Activated CD4-positive, alpha-beta T cell treated with anti-CD3 and anti-CD28 coated beads, Interleukin-2, amount 50 U/mL, for 48 hours (primary cell): ENCODE measurements at regions not wholly inside any gene's neighbourhood (a gene's known extent, or its start where the extent isn't known, plus 50 kb on each side); places are given as distances from the start of the nearest gene placed in this dataset.
"Not testable (repeated sequence)": the region's sequence is repeated elsewhere in the genome, so short reads cannot be mapped to it uniquely, and the experiment has no call there.

Experiments used
- DNase-seq, 2 experiments: peaks; one replicate each; pipeline ENCODE4 v3.0.0-alpha.2; 2020

DNA sequence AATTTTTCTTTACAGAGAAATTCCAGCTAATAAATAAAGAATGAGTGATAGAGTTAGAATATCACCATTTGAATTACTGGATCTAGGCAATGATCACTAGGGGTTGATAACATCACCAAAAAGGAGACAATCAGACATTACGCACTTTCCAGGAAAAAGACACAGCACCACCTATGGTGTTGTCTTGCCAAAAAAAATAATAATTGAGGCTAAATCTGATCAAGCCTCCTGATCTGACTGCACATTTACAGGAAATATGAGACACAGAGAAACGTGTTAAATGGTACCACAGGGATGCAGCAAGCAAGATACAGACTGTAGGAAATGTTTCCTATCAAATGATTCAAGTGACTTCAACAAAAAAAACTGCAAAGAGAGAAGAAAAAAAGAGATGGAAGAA lies 92.8 kb downstream of the EOMES start:
- DNase-seq = no peak

DNA sequence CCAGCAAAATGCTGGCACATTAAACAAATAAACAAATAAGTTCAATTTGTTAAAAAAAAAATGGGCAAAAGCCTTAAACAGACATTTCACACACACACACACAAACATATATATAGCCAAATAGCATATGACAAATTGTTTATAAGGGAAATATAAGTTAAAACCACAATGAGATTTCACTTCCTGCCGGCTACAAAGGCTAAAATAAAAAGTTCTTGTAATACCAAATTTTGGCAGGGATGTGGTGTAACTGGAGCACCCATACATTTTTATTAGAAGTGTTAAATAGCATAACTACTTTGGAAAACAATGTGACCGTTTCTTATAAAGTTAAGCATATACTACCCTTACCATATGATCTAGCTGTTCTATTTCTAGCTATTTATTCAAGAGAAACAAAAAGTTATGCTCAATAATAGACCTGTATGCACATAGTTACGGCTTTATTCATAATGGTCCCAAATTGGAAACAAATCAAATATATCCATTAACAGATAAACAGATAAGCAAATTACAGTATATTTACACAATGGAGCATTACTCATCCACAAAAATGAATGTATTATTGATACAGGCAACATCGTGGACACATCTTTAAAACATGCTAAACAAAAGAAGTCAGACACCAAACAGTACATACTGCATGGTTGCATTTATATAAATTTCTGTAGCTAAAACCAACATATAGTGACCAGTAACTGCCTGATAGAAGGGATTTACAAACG lies 93.9 kb downstream of the EOMES start:
- no peak for DNase-seq

DNA sequence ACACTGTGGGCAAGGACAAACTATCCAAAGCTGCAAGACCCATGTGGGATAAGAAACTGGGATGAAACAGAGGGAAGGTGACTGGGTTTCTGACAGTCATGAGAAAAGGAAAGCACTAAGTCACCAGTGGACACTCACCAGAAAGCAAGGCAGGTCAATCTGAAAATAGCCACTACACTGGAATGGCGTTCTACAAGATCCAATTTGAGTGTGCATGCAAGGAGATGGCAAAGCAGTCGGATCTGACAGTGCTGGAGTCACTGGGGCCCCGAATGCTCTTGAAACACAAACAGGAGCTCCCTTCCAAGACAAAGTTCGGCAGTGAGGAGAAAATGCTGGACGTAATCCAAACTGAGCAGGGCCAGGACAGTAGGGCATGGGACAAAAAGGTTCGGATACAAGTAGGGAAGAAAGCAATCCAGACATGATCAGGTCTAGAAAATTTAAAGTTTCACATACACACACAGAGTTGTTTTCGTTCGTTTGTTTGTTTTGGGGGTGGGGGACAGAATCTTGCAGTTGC lies 95.5 kb downstream of the EOMES start:
- DNase-seq = no peak

DNA sequence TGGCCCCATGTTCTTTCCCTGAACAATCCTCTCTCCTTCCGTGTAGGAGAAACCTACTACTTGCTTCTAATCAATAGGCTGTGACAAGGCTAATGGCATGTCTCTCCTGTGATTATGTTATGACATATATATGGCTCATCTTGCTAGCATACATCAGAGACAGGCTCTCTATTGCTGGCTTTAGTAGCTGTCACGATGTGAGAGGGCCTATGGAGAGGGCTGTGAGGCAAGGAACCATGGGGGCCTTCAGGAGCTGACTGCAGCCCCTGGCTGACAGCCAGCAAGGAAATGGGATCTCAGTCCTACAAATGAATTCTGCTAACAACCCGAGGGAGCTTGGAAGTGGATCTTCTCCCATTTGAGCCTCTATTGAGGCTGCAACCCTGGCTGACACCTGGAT lies 96.3 kb downstream of the EOMES start:
- DNase-seq = no peak

DNA sequence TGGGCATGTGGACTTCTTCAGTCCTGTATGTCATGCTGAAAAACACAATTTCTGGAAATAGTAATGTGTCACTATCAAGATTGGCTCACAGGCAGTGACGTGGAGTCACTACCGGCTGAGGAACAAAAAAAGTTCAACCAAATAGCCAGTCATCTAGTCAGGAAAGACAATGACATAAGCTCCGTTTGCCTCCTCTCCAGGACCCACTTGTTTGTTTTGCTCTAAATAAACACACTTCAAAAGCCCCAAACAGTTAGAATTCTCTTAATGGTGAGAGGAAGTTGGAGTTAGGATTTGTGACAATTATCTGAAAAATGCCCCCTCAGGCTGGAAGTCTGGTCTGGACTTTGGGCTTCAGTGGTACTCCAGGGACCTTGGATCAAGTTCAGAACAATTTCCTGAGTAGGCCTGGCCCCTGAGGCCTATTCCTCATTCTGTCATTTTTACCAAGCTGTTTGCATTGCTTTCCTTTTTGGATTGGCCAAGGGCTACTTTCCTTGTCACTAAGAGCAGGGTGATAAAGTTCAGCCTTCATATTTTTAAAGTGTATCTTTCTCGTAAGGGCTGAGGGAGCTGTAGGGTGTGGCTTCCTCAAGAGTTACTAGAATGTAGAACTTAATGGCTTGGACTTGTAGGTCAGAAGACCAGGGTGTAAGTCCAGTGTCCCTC lies 98.9 kb downstream of the EOMES start:
- DNase-seq = no peak

DNA sequence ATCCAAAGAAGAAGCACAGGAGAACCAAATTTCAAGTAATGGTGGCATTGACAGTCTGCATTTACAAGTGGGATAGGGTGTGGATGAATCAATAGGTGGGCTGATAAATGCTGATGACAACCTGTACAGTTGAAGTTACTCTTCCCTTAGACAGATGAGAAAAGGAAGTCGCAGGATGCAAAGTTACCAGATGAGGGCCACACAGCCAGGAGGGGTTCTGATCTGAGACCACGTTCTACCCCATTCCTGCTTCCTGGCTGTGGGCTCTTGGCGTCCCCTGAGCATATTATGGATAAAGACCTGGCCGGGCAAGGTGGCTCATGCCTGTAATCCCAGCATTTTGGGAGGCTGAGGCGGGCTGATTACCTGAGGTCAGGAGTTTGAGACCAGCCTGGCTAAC lies 104.6 kb downstream of the EOMES start:
- no peak for DNase-seq

DNA sequence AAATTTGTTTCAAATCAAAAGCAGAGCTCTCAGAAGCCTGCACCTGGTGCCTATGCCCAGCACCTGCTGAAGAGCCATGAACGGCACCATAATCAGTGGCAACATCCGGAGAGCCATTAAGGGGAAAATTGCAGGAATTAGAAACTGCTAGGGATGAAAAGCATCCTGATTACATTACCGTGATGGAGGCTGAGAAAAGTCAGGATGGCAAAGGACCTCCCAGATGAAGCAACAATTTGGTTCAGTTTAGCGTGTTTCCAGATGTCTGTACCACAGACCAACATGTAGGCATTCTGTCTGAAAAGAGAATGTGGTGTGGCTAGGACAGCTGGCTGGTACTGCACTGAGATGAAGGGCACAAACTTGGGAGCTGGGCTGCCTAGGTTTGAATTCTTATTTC lies 106.1 kb downstream of the EOMES start:
- DNase-seq = no peak

DNA sequence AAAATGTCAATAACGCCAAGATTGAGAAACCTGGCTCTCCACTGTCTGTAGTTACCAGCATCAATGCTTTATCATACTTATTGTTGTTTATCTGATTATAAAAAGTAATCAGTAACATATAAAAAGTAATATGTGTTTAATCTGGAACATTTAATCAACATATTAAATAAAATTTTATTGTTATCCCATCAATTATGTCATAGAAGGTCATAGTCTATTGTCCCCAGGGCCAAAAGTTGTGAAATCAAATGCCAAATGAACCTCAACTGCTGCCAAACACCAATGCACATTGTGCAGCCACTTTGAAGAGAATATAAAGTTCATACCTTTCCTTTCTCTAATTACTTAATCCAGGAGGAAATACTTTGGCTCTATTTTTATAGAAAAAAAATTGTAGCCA lies 106.6 kb downstream of the EOMES start:
- DNase-seq = no peak

DNA sequence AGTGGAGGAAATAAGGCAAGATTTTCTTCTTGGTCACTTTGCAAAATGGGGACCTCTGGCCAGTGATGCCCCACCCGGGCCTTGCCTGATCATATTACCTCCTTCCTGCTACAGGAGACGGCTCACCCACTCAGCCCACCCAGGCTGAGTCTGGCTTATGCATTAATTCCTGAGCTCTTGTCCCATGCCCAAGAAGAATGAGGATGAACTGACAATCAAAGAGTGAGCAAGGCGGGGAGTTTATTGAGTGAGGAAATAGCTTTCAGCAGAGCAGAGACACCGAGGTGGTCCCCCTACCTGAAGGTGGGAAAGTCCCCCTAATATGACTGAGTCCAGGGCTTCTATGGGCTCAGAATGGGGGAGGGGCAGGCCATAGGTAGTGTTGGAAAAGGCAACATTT lies 107.5 kb downstream of the EOMES start:
- no peak for DNase-seq

DNA sequence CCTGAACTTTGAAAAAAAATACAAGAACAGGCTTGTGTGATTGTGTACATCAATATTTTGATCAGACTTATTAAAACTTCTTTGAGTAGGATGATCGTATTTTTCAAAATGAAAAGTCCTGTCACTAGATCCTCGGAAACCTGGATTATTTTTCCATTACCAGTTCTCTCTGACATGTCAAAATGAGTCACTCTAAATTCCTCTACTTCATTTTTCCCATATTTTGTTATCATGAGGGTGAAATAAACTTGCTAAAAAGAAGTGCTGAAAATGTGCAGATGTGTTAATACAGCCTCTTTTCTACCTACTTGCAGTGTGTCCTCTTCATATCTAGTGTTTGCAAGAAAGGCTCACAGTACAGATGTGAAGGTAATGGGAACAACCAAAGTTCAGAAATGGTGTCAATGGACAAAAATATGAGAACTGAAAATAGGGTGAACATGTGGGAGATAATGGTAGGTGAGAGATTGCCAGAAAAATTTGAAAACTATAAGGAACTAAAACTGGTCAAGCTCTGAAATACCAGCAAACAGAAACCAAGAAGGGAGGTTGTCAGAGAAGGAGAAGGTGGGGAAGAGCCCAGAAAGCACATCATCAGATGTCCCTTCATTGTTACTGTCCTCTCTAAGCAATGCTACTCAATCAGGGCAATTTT lies 108.2 kb downstream of the EOMES start:
- DNase-seq = no peak

DNA sequence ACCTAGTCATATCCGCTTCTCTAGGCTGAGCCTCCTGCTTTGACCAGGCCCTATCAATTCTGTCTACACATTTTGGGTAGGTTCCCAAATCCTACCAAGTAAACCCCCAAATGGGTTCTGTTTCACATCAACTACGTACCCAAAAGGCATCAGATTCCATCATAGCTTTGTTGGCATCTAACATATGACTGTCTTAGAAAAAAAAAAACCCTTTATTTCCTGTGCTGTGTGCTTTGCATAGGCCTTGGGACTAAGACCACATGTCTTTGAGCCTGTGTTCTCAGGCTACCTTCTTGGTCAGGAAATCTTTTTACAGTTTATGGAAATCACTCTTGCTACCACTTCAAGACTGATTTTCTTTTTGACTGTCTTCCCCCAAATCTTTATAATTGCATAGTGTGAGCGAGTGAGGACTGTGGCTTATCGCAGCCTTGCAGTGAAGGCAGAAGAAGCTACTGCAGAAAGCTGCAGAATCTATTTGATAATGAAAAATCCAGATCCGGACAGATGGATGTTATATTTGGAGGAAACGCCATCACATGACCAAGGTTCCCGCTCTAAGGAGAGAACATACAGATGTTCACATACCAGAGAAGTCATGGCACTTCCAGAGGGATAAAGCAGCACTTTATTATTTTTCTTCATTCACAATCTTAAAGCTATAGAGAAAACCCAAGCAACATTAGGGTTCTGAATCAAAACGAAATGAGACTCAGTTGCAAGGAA lies 111.2 kb downstream of the EOMES start:
- DNase-seq = no peak

DNA sequence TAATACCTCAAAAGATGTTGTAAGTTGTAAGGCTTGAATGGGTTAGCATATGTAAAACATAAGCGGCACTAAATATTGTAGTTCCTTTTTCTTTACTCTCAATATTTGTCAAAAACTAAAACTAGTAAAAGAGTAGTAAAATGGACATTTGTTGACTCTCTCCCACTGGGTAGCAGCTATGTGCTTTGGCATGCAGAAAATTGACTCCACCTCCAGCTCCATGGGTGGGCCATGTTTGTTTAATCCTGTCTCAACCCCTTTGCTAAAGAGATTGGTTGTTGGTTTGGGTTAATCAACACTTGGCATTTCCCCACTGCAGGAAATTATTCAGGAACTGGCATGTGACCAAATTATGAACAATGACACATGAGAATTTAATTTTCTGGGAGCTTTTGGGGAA lies 114.8 kb downstream of the EOMES start:
- no peak for DNase-seq

DNA sequence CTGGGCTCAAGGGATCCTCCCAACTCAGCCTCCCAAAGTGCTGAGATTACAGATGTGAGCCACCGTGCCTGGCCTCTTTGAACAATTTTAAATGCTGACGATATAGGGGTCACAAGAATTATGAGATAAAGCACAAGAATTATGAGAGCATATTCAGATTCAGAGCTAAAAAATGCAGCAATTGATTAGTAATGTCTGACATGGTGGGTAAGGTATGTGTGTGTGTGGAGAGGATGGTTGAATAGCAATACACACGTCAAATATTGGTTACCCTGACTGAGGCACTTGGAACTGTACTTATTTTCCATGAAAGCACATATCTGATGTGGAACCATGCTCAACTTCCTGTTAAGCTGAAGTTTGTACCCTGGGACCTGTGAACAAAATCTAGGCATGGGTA lies 115.6 kb downstream of the EOMES start:
- DNase-seq = no peak

DNA sequence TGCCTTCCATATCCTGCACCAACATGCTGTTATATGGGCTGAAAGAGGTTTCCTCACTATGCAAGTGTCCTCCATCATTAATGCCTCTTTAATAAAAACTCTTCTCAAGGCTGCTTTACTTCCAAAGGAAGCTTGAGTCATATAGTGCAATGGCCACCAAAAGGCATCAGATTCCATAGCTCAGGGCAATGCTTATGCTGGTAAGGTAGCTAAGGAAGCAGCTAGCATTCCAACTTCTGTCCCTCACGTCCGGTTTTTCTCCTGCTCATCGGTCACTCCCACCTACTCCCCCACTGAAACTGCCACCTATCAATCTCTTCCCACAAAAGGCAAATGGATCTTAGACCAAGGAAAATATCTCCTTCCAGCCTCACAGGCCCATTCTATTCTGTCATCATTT lies 117.1 kb upstream of the SLC4A7 start:
- DNase-seq = not testable (repeated sequence)

DNA sequence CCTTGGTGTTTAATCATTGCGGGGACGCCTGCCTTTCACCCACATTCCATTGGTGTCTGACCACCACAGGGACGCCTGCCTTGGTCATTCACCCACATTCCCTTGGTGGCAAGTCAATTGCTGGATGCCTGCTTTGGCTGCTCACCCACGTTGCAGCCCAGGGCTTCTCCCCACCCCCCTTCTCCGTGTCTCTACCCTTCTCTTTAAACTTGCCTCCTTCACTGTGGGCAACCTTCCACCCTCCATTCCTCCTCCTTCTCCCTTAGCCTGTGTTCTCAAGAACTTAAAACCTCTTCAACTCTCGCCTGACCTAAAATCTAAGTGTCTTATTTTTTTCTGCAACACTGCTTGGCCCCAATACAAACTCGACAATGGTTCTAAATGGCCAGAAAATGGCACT lies 115.6 kb upstream of the SLC4A7 start:
- DNase-seq = not testable (repeated sequence)

DNA sequence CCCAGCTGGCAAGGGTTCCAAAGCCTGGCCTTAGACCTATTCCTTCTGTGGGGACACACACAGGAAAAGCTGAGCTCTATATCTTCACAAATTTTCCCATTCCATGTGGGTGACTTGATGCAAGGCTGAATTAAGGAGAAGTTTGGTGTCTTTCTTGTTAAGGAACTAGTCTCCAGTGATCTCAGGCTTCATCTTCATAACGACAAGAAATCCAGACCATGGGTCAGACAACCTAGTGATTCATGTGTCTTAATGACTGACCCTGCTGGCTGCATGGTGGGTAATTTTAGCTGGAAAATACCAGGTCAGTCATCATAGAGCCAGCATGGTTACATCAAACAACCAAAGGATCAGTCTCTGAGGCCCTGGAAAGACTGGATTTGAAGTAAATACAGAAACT lies 112.7 kb upstream of the SLC4A7 start:
- no peak for DNase-seq

DNA sequence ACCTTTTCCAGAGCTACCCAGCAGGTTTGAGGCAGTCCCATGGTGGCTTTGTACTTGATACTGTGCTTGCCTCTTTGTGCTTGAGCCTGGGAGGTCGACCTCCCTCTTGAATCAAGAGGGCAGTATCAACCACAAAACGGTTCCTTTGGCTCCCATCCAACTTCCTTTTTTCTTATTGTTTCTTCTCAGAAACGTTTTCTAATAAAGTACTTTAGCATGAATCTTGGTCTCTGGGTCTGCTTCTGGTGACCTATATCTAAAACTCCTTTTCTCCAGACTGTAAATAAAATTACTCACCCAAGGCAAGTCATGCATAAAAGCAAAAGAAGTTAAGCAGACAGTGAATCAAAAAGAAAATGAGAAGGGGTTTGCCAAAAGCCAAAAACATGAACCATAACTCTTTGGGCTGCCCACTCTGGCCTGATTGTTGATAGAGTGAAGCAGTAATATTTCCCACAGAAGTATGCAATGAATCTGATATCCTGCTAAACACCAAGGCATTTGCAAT lies 112.2 kb upstream of the SLC4A7 start:
- peak; percentile 6 to 27 for DNase-seq

DNA sequence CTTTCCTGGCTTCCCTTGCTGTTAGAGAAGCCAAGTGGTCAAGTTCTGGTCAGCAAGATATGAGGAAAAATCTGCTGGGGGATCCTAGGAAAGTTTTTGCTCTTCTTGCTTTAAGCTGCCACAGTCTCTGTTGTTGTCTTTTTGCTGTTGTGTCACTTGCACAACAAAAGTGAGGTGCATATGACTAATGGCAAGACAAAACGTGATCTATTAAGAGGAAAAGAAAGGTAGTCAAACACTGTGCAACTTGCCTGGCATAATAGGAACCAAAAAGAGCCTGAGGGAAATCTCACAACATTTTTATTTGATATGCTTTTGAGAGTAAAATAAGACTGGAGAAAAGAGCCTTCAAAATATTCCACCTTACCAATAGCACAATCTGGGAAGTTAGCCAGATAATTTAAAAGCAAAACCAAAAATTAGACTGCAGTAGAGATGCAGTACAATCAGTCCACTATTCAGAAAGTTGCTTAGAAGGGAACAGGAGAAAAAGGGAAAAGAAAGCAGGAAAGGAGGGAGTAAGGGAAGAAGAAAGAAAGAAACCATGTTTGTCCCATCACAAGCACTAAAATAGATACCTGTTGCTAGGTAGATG lies 110.0 kb upstream of the SLC4A7 start:
- no peak for DNase-seq

DNA sequence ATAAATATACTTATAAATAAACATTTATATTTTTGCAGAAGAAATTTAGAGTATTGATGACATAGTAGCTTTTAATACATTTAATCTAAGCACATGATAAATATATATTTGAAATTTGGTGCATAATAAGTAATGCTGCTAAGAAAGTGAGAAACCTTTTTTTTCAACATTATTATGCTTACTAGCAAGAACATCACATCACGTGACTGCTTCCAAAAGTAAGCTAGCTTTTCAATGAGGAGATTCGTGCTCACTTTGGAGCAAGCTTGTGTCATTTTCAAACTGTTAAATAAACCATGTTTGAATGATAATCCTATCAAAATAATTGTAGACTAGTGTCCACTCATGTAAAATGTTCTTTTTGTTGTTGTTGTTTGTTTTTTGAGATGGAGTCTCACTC lies 109.0 kb upstream of the SLC4A7 start:
- DNase-seq = no peak

DNA sequence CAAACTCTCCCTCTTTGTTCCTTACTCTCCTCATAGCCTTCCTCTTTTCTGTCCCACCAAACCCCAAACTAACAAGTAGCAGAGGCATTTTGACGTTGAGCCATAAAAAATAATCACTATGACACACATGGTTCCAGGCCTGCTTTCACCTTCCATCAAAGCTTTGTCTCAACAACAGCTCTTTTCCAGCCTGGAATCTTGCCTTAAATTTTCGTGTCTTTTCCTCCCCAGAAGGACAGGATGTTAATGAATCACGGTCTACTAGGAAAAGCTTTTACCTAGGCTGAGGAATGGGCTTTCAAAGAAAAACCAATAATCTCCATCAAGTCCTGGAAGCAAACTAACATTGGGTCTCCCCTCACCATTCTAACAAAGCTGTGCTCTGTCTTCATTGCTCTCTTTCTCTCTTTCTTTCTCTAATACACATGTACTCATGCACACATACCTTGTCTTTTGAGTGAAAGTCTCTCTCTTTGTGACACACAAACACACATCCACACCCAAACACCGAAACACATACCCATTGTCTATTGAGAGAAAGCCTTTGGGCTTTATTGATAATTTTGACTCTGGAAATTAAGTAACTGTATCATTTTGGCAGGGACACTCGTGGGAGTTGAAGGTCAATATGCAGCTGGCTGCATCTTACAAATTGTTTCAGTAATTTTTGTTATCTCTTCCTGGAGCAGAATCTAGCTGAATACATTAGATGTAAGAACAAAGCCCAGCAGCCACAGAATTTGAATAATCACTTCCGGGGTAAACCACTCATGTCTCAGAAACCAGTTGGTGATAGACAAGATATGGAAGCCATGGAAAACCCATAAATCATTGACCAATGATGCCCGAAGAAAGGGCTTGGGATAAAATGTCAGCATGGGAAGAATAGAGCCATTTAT lies 107.4 kb upstream of the SLC4A7 start:
- DNase-seq = no peak

DNA sequence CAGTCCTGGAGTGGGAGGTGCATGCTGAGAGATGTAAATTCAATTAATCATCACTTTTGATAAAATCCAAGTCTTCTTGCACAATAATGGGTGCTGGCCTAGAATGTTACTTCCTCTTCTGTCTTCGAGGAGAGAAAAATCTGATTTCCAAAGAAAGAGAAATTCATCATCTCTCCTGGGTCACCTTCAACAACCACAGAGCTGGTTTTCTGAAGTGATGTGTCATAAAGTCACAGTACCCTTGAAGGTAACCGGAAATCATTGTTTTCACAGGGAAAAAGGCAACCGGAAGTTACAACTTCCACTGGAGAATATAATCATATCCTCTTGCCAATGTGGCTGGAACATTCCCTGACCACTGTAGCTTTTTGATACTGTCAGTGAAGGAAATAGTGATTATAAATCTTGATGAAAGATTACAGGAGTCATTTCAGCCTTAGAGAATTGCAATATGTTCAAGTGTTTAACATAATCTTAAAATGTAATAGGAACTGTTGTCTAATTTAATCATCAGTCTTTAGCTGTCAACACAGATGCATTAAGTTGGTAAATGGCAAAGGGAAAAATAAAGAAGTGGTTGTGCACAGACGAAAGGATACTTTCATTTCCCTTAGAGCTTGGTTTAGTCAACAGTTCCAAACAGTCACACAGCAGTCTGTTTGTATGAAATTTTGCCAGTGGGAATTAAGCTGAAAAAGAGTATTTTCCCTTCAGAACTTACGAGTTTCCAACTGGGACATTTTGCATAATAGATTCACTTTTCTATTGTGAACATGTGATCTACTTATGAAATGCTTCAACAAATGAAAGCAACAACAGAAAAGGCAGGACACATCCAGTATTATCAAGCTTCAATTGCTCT lies 106.5 kb upstream of the SLC4A7 start:
- no peak for DNase-seq
